K562 (cell line): ENCODE measurements at regions not wholly inside any gene's neighbourhood (a gene's known extent, or its start where the extent isn't known, plus 50 kb on each side); places are given as distances from the start of the nearest gene placed in this dataset.

Experiments used
- ATAC-seq: fragments of 200-7000 bp; cut with Tn5 transposase; 3 replicates; pipeline ENCODE4 v1.9.1; 2020; ENCODE audit warnings: moderate library complexity
- BruUV-seq: library from RNA; stranded (reverse); fragments of 400-500 nt; replicated peaks from 2 replicates; lab custom pipeline; 2021; lab: Mats Ljungman, UMichigan
- CTCF ChIA-PET: fragments of 300-600 bp; formaldehyde crosslinking; extraction: SDS; loops from one replicate; lab custom pipeline; 2021; ENCODE audit warnings: low intra/inter-chr PET ratio; lab: Yijun Ruan, JAX
- POLR2A ChIA-PET: fragments of 300-600, 350-650 bp; sonication (Branson Sonifier 250); formaldehyde crosslinking; extraction: SDS; loops from one replicate; lab custom pipeline; 2021; ENCODE audit warnings: antibody characterized with exemption, inconsistent platforms; lab: Yijun Ruan, JAX
- DNase-seq, 4 experiments: peaks; one replicate each; pipeline versions ENCODE4 v3.0.0 to v3.0.0-alpha.2; 2011 to 2018; ENCODE audit warnings: low spot score in 3 of 4, mixed read lengths in 3 of 4; ENCODE audit errors: extremely low read depth in 1 of 4
- FAIRE-seq: peaks from 2 replicates; lab custom pipeline; 2011; peaks lifted over from hg19 to GRCh38; lab: Jason Lieb, UNC
- H2AFZ ChIP-seq: 2 replicates; pipeline ENCODE4 v1.6.0; 2011; ENCODE audit warnings: low read depth, low read length, control low read depth, inconsistent platforms
- H3K27ac ChIP-seq: fragments of 200-600 bp; 3 replicates; pipeline ENCODE4 v1.8.0; 2011; ENCODE audit warnings: low read depth, mild to moderate bottlenecking, control low read depth, inconsistent platforms, low read length, moderate library complexity, mixed read lengths; ENCODE audit errors: extremely low read depth
- H3K27me3 ChIP-seq, 2 experiments: fragments of 300-600 bp in 1 of 2; 2 replicates in 1 of 2; 3 replicates in 1 of 2; pipeline versions ENCODE4 v1.6.0 to v1.8.0; 2011; ENCODE audit warnings: inconsistent platforms in 2 of 2, low read length in 2 of 2, mild to moderate bottlenecking in 1 of 2, mixed read lengths in 1 of 2, moderate library complexity in 1 of 2; ENCODE audit not compliant: control insufficient read depth in 2 of 2, insufficient read depth in 2 of 2
- H3K36me3 ChIP-seq: fragments of 300-600 bp; 3 replicates; pipeline ENCODE4 v1.8.0; 2011; ENCODE audit warnings: mild to moderate bottlenecking, low read length, inconsistent platforms; ENCODE audit not compliant: control insufficient read depth, insufficient read depth
- H3K4me1 ChIP-seq, 2 experiments: fragments of 200-600 bp in 1 of 2; replicated peaks in 1 of 2; 2 replicates in 1 of 2; 3 replicates in 1 of 2; pipeline versions ENCODE4 v1.5.1 to v1.8.0; 2011; ENCODE audit warnings: inconsistent platforms in 2 of 2, low read length in 2 of 2, mild to moderate bottlenecking in 1 of 2, mixed read lengths in 1 of 2, moderate library complexity in 1 of 2; ENCODE audit not compliant: control insufficient read depth in 2 of 2, insufficient read depth in 2 of 2
- H3K4me2 ChIP-seq: 2 replicates; pipeline ENCODE4 v1.6.1; 2011; ENCODE audit warnings: low read length, control low read depth, inconsistent platforms, mixed read lengths; ENCODE audit not compliant: insufficient read depth
- H3K4me3 ChIP-seq: fragments of 200-600 bp; sonication (generic), shearing (Covaris generic); 2 replicates; pipeline ENCODE4 v1.5.1; 2016; ENCODE audit warnings: control low read depth, inconsistent platforms
- H3K79me2 ChIP-seq: fragments of 200-600 bp; 3 replicates; pipeline ENCODE4 v1.8.0; 2011; ENCODE audit warnings: low read length, inconsistent platforms; ENCODE audit not compliant: control insufficient read depth, insufficient read depth
- H3K9ac ChIP-seq, 2 experiments: 2 replicates each; pipeline versions ENCODE4 v1.6.0 to v1.6.1; 2011; ENCODE audit warnings: low read depth in 2 of 2, low read length in 2 of 2, control low read depth in 1 of 2, inconsistent platforms in 1 of 2, mild to moderate bottlenecking in 1 of 2, mixed read lengths in 1 of 2; ENCODE audit not compliant: insufficient read depth in 1 of 2
- H3K9me1 ChIP-seq: one replicate; pipeline ENCODE4 v1.6.0; 2011; ENCODE audit warnings: inconsistent platforms, mild to moderate bottlenecking, low read length, moderate library complexity; ENCODE audit not compliant: control insufficient read depth, insufficient read depth
- H3K9me3 ChIP-seq: replicated peaks from 2 replicates; pipeline ENCODE4 v1.5.1; 2011; ENCODE audit warnings: low read depth, low read length, inconsistent platforms; ENCODE audit not compliant: control insufficient read depth, insufficient read depth
- H4K20me1 ChIP-seq: replicated peaks from 2 replicates; pipeline ENCODE4 v1.6.1; 2011; ENCODE audit warnings: low read length, inconsistent platforms, mixed read lengths; ENCODE audit not compliant: control insufficient read depth, insufficient read depth
- BRCA1 ChIP-seq, 2 experiments: fragments of 450-650 bp in 1 of 2; sonication (generic) in 1 of 2; formaldehyde crosslinking in 1 of 2; IDR thresholded peaks; 2 replicates each; pipeline versions ENCODE4 v1.5.0 to v1.6.1; 2017 to 2020; ENCODE audit warnings: mild to moderate bottlenecking in 1 of 2, missing genetic modification reagents in 1 of 2
- BRF1 ChIP-seq: IDR thresholded peaks from 3 replicates; pipeline ENCODE4 v1.6.1; 2011; ENCODE audit warnings: borderline replicate concordance, mild to moderate bottlenecking; ENCODE audit not compliant: insufficient read length; ENCODE audit errors: extremely low read depth
- CEBPG ChIP-seq, 3 experiments: fragments of 200-800 bp in 1 of 3; sonication (Bioruptor generic) in 1 of 3; sonication (generic) in 1 of 3; formaldehyde crosslinking in 1 of 3; IDR thresholded peaks in 2 of 3; conservative IDR thresholded peaks in 1 of 3; 2 replicates each; pipeline versions ENCODE4 v1.6.1 to v1.8.0; 2016 to 2022; ENCODE audit warnings: missing compliant biosample characterization in 2 of 3, missing genetic modification characterization in 2 of 3, mild to moderate bottlenecking in 1 of 3, missing genetic modification reagents in 1 of 3
- EP300 ChIP-seq: IDR thresholded peaks from 2 replicates; pipeline ENCODE4 v1.6.1; 2012; ENCODE audit warnings: low read length, improper control_type of control experiment
- GATAD2A ChIP-seq: fragments of 450-650 bp; IDR thresholded peaks from 2 replicates; pipeline ENCODE4 v1.6.1; 2017
- KAT8 ChIP-seq: fragments of 450-650 bp; IDR thresholded peaks from 2 replicates; pipeline ENCODE4 v1.6.1; 2016; ENCODE audit warnings: low read depth, mild to moderate bottlenecking
- PHF21A ChIP-seq: fragments of 450-650 bp; IDR thresholded peaks from 2 replicates; pipeline ENCODE4 v1.6.1; 2017; ENCODE audit warnings: low read depth, borderline replicate concordance
- POLR2A ChIP-seq: fragments of 450-650 bp; conservative IDR thresholded peaks from 2 replicates; pipeline ENCODE4 v1.6.1; 2016
- SMAD4 ChIP-seq: fragments of 250-450 bp; sonication (Bioruptor Pico); conservative IDR thresholded peaks from 2 replicates; pipeline ENCODE4 v1.8.0; 2021; ENCODE audit warnings: inconsistent platforms, mild to moderate bottlenecking, moderate library complexity
- TCF7L2 ChIP-seq: fragments of 150-350 bp; IDR thresholded peaks from 2 replicates; pipeline ENCODE4 v1.6.1; 2016; ENCODE audit warnings: low read depth, mild to moderate bottlenecking, low read length, moderate library complexity
- ZNF354B ChIP-seq: fragments of 250-450 bp; sonication (Bioruptor Pico); IDR thresholded peaks from 2 replicates; pipeline ENCODE4 v1.4.0; 2020
- ZNF75A ChIP-seq: fragments of 450-650 bp; formaldehyde crosslinking; IDR thresholded peaks from 2 replicates; pipeline ENCODE4 v1.4.0; 2020; ENCODE audit warnings: mild to moderate bottlenecking
- ZSCAN32 ChIP-seq: fragments of 450-650 bp; formaldehyde crosslinking; IDR thresholded peaks from 2 replicates; pipeline ENCODE4 v1.4.0; 2020; ENCODE audit warnings: mild to moderate bottlenecking, moderate library complexity
- WGBS: fragments of 100-300 bp; shearing (Covaris generic); methylation state at CpG from one replicate; pipeline ENCODE4 v1.1.6; 2016; ENCODE audit warnings: low coverage, mixed read lengths; ENCODE audit not compliant: insufficient coverage; ENCODE audit errors: missing lambda C conversion rate; 5-methylcytosine and 5-hydroxymethylcytosine counted together
- in situ Hi-C: fragments of 300-500 bp; cut with MboI; formaldehyde crosslinking; loops from 4 replicates; pipeline ENCODE4 v1.15.0; 2018; ENCODE audit warnings: inconsistent platforms, mixed read lengths
- intact Hi-C: fragments of 100-400 bp; cut with micrococcal nuclease; formaldehyde crosslinking; loops from 2 replicates; pipeline ENCODE4 v1.14.2; 2022
- TF ChIP-seq, protein P1 (sequence below): sonication (generic); formaldehyde crosslinking; IDR thresholded peaks from 2 replicates; pipeline ENCODE4 v1.9.0; 2022; ENCODE audit warnings: mild to moderate bottlenecking, missing genetic modification reagents
- TF ChIP-seq, protein P2 (sequence below): fragments of 450-650 bp; formaldehyde crosslinking; IDR thresholded peaks from 2 replicates; pipeline ENCODE4 v1.4.0; 2022; ENCODE audit warnings: missing genetic modification characterization
- TF ChIP-seq, protein P3 (sequence below): sonication (generic); formaldehyde crosslinking; IDR thresholded peaks from 2 replicates; pipeline ENCODE4 v1.8.0; 2022; ENCODE audit warnings: mild to moderate bottlenecking, missing genetic modification reagents
- TF ChIP-seq, protein P4 (sequence below): fragments of 450-650 bp; IDR thresholded peaks from 2 replicates; pipeline ENCODE4 v1.6.1; 2018; ENCODE audit not compliant: partially characterized antibody

DNA sequence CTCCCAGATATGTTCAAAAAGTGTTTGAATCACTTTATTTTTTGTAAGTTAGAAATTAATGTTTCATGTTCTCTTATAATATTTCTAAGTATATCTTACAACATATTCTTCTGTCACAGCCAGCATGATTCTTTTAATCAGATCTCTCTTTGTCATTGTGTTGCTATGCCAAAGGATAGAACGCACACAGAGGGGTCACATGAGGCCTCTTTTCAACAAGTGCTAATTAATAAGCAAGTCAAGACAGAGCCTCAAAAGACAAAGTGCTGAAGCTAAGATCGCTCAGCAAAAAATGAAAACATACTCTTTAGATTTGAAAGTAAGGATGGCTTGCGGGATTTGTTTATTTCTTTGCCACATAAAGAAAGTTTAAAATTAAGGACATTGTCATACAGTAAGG is 508.8 kb upstream of the PTCHD4 start:
- Histone ChIP-seq H3K4me2 (no peak overlapping the region), H3K27ac (no peak overlapping the region), H3K27me3 (no peaks in the 10 kb centered on the region), H3K36me3 (no peaks in the 10 kb centered on the region), H4K20me1 (no peaks in the 10 kb centered on the region), H3K79me2 (no peaks in the 10 kb centered on the region), H2AFZ (no peak overlapping the region), H3K9me3 (peaks cover 5% of the 10 kb centered on the region; the same call in 1 of the 2 replicates), H3K9ac (no peak overlapping the region), H3K9me1 (no peaks in the 10 kb centered on the region), H3K4me1 (no peaks in the 10 kb centered on the region), H3K4me3 (no peak overlapping the region)
- intact Hi-C loops (no loop called here), in situ Hi-C loops (no loop called here)
- BruUV-seq: no TSS peak
- FAIRE-seq (no peak), ATAC-seq (no peak), DNase-seq (no peak)
- 0% methylated on average over 3 of the region's 3 CpGs for WGBS
- CTCF ChIA-PET: no interaction called here
- TF ChIP-seq, protein P1, sequence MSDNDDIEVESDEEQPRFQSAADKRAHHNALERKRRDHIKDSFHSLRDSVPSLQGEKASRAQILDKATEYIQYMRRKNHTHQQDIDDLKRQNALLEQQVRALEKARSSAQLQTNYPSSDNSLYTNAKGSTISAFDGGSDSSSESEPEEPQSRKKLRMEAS (CRISPR knock-in tag): no peak
- TF ChIP-seq ZNF75A (CRISPR knock-in tag): no peak
- no peak for TF ChIP-seq POLR2A
- TF ChIP-seq TCF7L2: no peak
- TF ChIP-seq KAT8: no peak
- TF ChIP-seq ZSCAN32 (CRISPR knock-in tag): no peak
- TF ChIP-seq, protein P2, sequence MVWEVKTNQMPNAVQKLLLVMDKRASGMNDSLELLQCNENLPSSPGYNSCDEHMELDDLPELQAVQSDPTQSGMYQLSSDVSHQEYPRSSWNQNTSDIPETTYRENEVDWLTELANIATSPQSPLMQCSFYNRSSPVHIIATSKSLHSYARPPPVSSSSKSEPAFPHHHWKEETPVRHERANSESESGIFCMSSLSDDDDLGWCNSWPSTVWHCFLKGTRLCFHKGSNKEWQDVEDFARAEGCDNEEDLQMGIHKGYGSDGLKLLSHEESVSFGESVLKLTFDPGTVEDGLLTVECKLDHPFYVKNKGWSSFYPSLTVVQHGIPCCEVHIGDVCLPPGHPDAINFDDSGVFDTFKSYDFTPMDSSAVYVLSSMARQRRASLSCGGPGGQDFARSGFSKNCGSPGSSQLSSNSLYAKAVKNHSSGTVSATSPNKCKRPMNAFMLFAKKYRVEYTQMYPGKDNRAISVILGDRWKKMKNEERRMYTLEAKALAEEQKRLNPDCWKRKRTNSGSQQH (CRISPR knock-in tag): no peak
- no peak for TF ChIP-seq GATAD2A
- no peak for TF ChIP-seq PHF21A
- no peak for TF ChIP-seq BRCA1 (IDR thresholded peaks at IDR 0.05)
- TF ChIP-seq BRCA1 (CRISPR knock-in tag; IDR thresholded peaks at IDR 0.05): no peak
- TF ChIP-seq, protein P3, sequence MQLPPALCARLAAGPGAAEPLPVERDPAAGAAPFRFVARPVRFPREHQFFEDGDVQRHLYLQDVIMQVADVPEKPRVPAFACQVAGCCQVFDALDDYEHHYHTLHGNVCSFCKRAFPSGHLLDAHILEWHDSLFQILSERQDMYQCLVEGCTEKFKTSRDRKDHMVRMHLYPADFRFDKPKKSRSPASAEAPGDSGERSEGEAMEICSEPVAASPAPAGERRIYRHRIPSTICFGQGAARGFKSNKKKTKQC: no peak
- TF ChIP-seq SMAD4 (CRISPR knock-in tag): no peak
- no peak for TF ChIP-seq CEBPG (CRISPR knock-in tag; IDR thresholded peaks at IDR 0.05)
- no peak for TF ChIP-seq CEBPG (tag; conservative IDR thresholded peaks at IDR 0.05 in 1 of 2, IDR thresholded peaks at IDR 0.05 in 1 of 2)
- TF ChIP-seq ZNF354B: no peak
- TF ChIP-seq EP300: no peak
- no peak for TF ChIP-seq BRF1
- TF ChIP-seq, protein P4, sequence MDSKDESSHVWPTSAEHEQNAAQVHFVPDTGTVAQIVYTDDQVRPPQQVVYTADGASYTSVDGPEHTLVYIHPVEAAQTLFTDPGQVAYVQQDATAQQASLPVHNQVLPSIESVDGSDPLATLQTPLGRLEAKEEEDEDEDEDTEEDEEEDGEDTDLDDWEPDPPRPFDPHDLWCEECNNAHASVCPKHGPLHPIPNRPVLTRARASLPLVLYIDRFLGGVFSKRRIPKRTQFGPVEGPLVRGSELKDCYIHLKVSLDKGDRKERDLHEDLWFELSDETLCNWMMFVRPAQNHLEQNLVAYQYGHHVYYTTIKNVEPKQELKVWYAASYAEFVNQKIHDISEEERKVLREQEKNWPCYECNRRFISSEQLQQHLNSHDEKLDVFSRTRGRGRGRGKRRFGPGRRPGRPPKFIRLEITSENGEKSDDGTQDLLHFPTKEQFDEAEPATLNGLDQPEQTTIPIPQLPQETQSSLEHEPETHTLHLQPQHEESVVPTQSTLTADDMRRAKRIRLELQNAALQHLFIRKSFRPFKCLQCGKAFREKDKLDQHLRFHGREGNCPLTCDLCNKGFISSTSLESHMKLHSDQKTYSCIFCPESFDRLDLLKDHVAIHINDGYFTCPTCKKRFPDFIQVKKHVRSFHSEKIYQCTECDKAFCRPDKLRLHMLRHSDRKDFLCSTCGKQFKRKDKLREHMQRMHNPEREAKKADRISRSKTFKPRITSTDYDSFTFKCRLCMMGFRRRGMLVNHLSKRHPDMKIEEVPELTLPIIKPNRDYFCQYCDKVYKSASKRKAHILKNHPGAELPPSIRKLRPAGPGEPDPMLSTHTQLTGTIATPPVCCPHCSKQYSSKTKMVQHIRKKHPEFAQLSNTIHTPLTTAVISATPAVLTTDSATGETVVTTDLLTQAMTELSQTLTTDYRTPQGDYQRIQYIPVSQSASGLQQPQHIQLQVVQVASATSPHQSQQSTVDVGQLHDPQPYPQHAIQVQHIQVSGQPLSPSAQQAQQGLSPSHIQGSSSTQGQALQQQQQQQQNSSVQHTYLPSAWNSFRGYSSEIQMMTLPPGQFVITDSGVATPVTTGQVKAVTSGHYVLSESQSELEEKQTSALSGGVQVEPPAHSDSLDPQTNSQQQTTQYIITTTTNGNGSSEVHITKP: no peak
- POLR2A ChIA-PET: no interaction called here
